ENCODE measurements at regions not wholly inside any gene's neighbourhood (a gene's known extent, or its start where the extent isn't known, plus 50 kb on each side); places are given as distances from the start of the nearest gene placed in this dataset.

DNA sequence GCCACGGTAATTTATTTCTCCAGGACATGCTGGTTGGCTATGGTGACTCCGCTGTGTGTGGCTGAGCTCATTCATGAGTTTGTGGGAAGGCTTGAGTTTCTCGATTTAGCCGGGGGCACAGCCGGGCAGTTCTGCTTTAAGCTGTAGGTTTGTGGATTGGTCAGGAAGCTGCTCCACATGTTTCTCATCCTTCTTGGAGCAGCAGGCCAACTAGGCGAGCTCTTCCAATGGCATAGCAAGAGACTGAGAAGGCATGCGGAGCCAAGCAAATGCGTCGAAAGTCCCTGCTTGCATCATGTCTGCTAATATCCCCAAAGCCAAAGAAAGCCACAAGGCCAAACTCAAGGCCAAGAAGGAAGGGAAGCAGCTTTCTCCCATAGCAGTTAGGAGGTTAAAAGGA is 71.6 kb upstream of the GREM2 start:
- H3K9me3 ChIP-seq (replicated peaks; ENCODE audit: control insufficient read depth, insufficient read depth, low read length): no peaks in the 10 kb centered on the region
- POLR2A ChIA-PET: no interaction called here
- CTCF ChIA-PET: interaction anchor here (0.6 to 1.3 kb wide), 2 partner anchors 49 to 1754 kb away, joined by 3 read pairs; no protein-coding TSS in a partner anchor
- no peaks in the 10 kb centered on the region for H3K36me3 ChIP-seq (ENCODE audit: control insufficient read depth in 2 of 2, insufficient read depth in 2 of 2, low read length in 1 of 2)
- ATAC-seq (no peak), DNase-seq (ENCODE audit: low read depth, low spot score) (no peak), FAIRE-seq (no peak)
- intact Hi-C loops (cut with micrococcal nuclease; ENCODE audit: unreplicated experiment): no loop called here
- 80% methylated on average over 9 of the region's 9 CpGs for WGBS (ENCODE audit: insufficient coverage, insufficient replicate concordance, low lambda C conversion rate, missing lambda C conversion rate)
- H3K27me3 ChIP-seq (replicated peaks in 1 of 2; ENCODE audit: control insufficient read depth in 2 of 2, insufficient read depth in 2 of 2, low read length in 1 of 2): no peaks in the 10 kb centered on the region
- H3K4me3 ChIP-seq: no peak overlapping the region
- no peaks in the 10 kb centered on the region for H3K4me1 ChIP-seq (ENCODE audit: control insufficient read depth, insufficient read depth, low read length)
- TF ChIP-seq, protein P1, sequence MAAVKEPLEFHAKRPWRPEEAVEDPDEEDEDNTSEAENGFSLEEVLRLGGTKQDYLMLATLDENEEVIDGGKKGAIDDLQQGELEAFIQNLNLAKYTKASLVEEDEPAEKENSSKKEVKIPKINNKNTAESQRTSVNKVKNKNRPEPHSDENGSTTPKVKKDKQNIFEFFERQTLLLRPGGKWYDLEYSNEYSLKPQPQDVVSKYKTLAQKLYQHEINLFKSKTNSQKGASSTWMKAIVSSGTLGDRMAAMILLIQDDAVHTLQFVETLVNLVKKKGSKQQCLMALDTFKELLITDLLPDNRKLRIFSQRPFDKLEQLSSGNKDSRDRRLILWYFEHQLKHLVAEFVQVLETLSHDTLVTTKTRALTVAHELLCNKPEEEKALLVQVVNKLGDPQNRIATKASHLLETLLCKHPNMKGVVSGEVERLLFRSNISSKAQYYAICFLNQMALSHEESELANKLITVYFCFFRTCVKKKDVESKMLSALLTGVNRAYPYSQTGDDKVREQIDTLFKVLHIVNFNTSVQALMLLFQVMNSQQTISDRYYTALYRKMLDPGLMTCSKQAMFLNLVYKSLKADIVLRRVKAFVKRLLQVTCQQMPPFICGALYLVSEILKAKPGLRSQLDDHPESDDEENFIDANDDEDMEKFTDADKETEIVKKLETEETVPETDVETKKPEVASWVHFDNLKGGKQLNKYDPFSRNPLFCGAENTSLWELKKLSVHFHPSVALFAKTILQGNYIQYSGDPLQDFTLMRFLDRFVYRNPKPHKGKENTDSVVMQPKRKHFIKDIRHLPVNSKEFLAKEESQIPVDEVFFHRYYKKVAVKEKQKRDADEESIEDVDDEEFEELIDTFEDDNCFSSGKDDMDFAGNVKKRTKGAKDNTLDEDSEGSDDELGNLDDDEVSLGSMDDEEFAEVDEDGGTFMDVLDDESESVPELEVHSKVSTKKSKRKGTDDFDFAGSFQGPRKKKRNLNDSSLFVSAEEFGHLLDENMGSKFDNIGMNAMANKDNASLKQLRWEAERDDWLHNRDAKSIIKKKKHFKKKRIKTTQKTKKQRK (IDR thresholded peaks at IDR 0.05; ENCODE audit: low read depth, low read length): no peak
- no peak for TF ChIP-seq MTA3 (IDR thresholded peaks at IDR 0.05; ENCODE audit: borderline replicate concordance, low read length)
- TF ChIP-seq SUZ12 (IDR thresholded peaks at IDR 0.05; ENCODE audit: unreplicated experiment): no peak
- TF ChIP-seq MYB (IDR thresholded peaks at IDR 0.05; ENCODE audit: borderline replicate concordance, low read depth, low read length): no peak
- no peak for TF ChIP-seq MYC (IDR thresholded peaks at IDR 0.05; ENCODE audit: insufficient read depth, insufficient read length, insufficient replicate concordance, low read length, severe bottlenecking)
- TF ChIP-seq CBX3 (IDR thresholded peaks at IDR 0.05; ENCODE audit: borderline replicate concordance, low read depth): no peak
- TF ChIP-seq MEF2A (IDR thresholded peaks at IDR 0.05; ENCODE audit: insufficient read depth, low read depth, low read length): no peak
- no peak for TF ChIP-seq HDGF (IDR thresholded peaks at IDR 0.05)
- TF ChIP-seq, protein P2, sequence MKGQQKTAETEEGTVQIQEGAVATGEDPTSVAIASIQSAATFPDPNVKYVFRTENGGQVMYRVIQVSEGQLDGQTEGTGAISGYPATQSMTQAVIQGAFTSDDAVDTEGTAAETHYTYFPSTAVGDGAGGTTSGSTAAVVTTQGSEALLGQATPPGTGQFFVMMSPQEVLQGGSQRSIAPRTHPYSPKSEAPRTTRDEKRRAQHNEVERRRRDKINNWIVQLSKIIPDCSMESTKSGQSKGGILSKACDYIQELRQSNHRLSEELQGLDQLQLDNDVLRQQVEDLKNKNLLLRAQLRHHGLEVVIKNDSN (IDR thresholded peaks at IDR 0.05; ENCODE audit: borderline replicate concordance, extremely low read length, insufficient read depth, low read depth, low read length): no peak
- TF ChIP-seq, protein P3, sequence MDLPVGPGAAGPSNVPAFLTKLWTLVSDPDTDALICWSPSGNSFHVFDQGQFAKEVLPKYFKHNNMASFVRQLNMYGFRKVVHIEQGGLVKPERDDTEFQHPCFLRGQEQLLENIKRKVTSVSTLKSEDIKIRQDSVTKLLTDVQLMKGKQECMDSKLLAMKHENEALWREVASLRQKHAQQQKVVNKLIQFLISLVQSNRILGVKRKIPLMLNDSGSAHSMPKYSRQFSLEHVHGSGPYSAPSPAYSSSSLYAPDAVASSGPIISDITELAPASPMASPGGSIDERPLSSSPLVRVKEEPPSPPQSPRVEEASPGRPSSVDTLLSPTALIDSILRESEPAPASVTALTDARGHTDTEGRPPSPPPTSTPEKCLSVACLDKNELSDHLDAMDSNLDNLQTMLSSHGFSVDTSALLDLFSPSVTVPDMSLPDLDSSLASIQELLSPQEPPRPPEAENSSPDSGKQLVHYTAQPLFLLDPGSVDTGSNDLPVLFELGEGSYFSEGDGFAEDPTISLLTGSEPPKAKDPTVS (IDR thresholded peaks at IDR 0.05; ENCODE audit: low read depth, low read length): no peak
- no peaks in the 10 kb centered on the region for H4K20me1 ChIP-seq (ENCODE audit: control insufficient read depth, insufficient read depth)
- no peak overlapping the region for H3K9ac ChIP-seq (ENCODE audit: control insufficient read depth, insufficient read depth, low read length)
- no peaks in the 10 kb centered on the region for H3K79me2 ChIP-seq (ENCODE audit: control insufficient read depth, insufficient read depth, low read length)
- BruUV-seq (replicated peaks): no TSS peak
- no peak overlapping the region for H3K27ac ChIP-seq (ENCODE audit: control insufficient read depth, insufficient read depth)
- RAD21 ChIA-PET (ENCODE audit: unreplicated experiment): no interaction called here
- H2AFZ ChIP-seq (ENCODE audit: control insufficient read depth, low read depth, low read length): no peak overlapping the region
- SMC1A ChIA-PET (ENCODE audit: uncharacterized antibody, unreplicated experiment): no interaction called here
- in situ Hi-C loops (cut with MboI): no loop called here
- H3K4me2 ChIP-seq (ENCODE audit: control insufficient read depth, insufficient read depth): no peak overlapping the region
